ENCODE measurements at regions not wholly inside any gene's neighbourhood (a gene's known extent, or its start where the extent isn't known, plus 50 kb on each side); places are given as distances from the start of the nearest gene placed in this dataset.
"Not testable (repeated sequence)": the region's sequence is repeated elsewhere in the genome, so short reads cannot be mapped to it uniquely, and the experiment has no call there.

DNA sequence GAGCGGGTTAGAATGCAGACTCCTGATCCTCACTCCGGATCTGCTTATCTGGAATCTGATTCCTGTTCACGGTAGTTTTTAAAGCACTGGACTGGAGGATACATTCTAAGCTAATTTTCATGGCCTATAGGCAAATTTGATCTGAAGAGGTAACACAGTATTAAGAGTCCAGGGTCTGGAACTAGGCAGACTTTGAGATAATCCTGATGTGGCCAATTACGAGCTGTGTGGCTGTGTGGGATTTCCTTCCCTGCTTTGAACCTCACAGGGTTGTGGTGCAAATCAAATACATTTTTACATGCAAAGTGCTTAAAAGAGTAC is 285.2 kb downstream of the MIAT start:
- Mint-ChIP-seq H3K9me3 (no peaks in the 10 kb centered on the region), H3K27me3 (no peaks in the 10 kb centered on the region), H3K4me1 (no peaks in the 10 kb centered on the region), H3K36me3 (ENCODE audit: low read depth) (no peaks in the 10 kb centered on the region), H3K27ac (no peak overlapping the region), H3K4me3 (no peak overlapping the region)
- no peak for ATAC-seq (replicated peaks)

DNA sequence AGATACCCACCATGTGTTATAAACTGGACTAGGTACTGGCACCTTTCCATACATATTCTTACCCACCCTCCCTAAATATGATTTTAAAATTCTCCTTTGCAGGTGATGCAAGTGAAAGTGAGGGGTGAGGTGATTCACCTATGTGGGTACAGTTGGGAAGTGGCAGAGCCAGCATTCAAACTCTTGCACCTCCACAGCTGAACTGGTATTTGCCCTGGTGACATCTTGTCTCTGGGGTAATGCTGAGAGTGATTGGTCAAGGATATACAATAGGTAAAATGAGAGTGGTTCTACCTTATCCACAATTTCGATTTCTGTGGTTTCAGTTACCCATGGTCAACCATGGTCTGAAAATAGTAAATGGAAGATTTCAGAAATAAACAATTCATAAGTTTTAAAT is 288.2 kb downstream of the MIAT start:
- Mint-ChIP-seq H3K4me3 (no peak overlapping the region), H3K4me1 (no peaks in the 10 kb centered on the region), H3K27ac (no peak overlapping the region), H3K9me3 (no peaks in the 10 kb centered on the region), H3K36me3 (ENCODE audit: low read depth) (no peaks in the 10 kb centered on the region), H3K27me3 (peaks cover 2% of the 10 kb centered on the region)
- ATAC-seq (replicated peaks): no peak

DNA sequence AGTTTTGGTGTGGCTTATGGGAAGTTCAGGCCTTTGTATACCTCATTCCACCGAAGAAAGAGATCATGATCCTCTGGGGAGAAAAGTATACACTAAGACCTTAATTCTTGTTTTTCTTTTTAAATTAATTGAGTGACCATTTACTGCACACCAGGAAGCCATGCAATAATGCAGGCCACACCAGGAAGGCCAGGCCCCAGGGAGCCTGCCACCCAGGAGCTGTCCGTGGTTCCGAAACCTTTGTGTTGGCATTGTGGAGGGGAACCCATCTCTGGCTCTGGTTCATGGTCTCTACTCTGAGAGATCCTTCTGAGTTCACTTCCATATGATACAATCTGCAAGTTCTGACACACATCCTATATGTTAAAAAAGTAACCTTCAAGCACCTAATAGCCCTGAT is 291.8 kb downstream of the MIAT start:
- no peak for ATAC-seq (replicated peaks)
- Mint-ChIP-seq H3K4me1 (no peaks in the 10 kb centered on the region), H3K4me3 (no peak overlapping the region), H3K36me3 (ENCODE audit: low read depth) (no peaks in the 10 kb centered on the region), H3K27me3 (peaks cover 18% of the 10 kb centered on the region), H3K27ac (no peak overlapping the region), H3K9me3 (no peaks in the 10 kb centered on the region)

DNA sequence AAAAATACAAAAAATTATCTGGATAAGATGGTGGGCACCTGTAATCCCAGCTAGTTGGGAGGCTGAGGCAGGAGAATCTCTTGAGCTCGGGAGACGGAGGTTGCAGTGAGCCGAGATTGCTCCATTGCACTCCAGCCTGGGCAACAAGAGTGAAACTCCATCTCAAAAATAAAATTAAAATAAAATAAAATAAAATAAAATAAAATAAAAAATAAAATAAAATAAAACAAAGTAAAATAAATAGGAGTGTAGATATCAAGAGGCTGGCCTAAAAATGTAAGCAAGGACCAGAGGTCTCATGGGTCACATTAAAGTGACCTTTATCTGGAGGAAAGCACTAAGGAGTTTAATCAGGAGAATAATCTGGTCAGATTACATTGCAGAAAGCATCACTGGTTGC is 293.8 kb downstream of the MIAT start:
- not testable (repeated sequence) for H3K4me1 Mint-ChIP-seq; H3K9me3 Mint-ChIP-seq; H3K36me3 Mint-ChIP-seq (ENCODE audit: low read depth); ATAC-seq (replicated peaks); H3K4me3 Mint-ChIP-seq; H3K27ac Mint-ChIP-seq
- peaks cover 23% of the 10 kb centered on the region for H3K27me3 Mint-ChIP-seq

DNA sequence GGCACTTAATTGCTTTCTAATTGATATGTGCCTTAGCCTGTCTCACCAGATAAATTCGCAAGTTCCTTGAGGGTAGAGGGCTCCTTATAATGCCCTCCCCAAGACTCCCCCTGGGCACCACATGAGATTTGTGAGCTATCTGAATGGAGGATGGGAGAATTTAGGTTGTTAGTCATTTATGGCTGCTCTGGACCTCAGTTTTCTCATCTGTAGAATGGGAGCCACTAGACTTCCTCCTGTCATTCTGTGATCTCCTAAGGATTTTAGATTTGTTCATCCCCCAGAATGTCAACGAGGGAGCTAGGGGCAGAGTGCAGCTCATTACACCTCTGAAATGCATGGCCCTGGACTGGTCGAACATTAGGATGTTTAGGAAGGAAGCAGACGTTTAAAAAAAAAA is 294.6 kb downstream of the MIAT start:
- no peak for ATAC-seq (replicated peaks)
- no peak overlapping the region for H3K27ac Mint-ChIP-seq
- no peaks in the 10 kb centered on the region for H3K36me3 Mint-ChIP-seq (ENCODE audit: low read depth)
- H3K4me1 Mint-ChIP-seq: no peaks in the 10 kb centered on the region
- H3K27me3 Mint-ChIP-seq: peaks cover 29% of the 10 kb centered on the region
- H3K9me3 Mint-ChIP-seq: no peaks in the 10 kb centered on the region
- no peak overlapping the region for H3K4me3 Mint-ChIP-seq

DNA sequence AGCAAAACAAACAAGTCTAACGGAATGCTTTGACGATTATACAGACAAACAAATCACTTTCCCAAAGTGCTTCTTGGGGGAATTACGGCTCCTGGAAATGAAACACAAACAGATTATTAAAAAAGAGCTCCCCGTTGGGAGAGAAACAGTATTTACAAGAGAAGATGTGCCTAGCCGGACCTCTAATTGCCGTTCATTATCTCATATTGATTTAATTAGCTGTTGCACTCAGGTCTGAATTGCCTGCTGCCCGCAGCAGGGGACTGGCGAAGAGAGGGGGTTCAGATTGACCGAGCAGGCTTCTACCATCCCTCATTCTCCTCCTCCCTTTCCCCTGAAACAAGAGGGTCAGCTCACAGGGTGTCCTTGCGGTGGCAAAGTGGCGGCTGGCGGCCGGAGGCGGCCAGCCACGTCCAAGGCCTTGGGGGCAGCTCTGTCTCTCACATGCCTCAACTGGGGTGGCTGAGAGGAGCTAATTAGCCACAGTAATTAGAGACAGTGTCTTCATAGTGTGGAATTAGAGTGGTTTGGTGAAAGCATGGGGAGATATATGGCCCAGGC is 295.1 kb downstream of the MIAT start:
- H3K4me3 Mint-ChIP-seq: no peak overlapping the region
- H3K36me3 Mint-ChIP-seq (ENCODE audit: low read depth): no peaks in the 10 kb centered on the region
- H3K4me1 Mint-ChIP-seq: no peaks in the 10 kb centered on the region
- no peak for ATAC-seq (replicated peaks)
- peaks cover 31% of the 10 kb centered on the region for H3K27me3 Mint-ChIP-seq
- no peaks in the 10 kb centered on the region for H3K9me3 Mint-ChIP-seq
- H3K27ac Mint-ChIP-seq: no peak overlapping the region

DNA sequence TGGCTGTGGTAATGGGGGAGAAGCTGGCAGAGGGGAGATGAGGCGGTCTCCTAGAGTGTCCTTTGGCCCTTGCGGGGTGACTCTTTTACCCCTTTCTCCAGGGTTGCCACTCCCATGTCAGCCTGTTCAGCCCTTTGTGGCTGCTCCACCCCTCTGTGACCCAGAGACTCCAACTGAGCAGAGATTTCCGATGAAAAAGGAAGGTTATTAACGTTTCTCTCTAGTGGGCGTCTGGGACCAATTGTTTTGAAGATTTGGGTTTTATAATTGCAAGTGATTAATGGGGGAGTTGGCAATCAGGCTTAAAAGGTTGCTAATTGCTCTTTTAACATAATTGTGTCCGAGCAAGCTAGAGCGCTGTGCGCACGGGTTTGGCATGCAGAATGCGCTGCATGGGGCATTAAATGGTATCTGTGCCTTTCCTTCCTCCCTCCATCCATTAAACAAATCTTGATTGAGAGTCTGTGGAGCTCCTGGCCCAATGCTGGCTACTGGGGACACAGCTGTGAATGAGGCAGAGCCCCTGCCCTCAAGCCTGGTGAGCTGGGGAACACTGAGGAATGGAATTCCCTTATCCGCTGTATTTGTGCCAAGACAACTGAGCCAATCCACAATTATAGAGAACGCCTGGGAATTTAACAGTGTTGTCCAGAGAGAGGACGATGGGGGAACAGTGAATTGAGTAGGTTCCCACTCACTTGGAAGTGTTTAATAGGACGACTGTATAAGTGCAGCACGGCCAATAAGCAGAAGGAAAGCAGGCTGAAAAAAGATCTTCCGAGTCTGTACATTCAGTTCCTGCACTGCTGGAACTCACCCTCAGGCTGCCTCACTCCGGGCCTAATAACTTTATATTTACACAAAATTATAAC is 295.9 kb downstream of the MIAT start:
- no peaks in the 10 kb centered on the region for H3K36me3 Mint-ChIP-seq (ENCODE audit: low read depth)
- H3K4me1 Mint-ChIP-seq: no peaks in the 10 kb centered on the region
- H3K9me3 Mint-ChIP-seq: no peaks in the 10 kb centered on the region
- H3K4me3 Mint-ChIP-seq: no peak overlapping the region
- ATAC-seq (replicated peaks): no peak
- H3K27ac Mint-ChIP-seq: no peak overlapping the region
- peaks cover 31% of the 10 kb centered on the region for H3K27me3 Mint-ChIP-seq

DNA sequence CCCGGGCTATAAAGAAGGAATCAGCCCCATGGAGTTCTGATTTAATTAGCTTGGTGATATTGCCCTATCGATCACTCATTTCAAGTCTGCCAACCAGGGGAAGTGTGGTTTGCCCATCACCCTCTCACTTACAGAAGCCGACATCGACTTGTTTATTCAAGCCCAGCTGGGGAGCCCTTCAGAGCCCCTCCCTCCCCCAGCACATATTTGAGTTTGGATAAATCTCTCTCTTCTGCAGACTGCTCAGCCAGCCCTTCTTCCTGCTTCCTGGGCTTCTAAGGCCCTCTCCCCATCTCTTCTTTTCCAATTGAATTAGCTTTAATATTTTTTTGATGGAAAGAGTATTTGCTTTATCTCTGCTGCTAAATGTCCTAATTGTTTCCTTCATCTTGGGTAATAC is 299.0 kb downstream of the MIAT start:
- Mint-ChIP-seq H3K27me3 (peaks cover 38% of the 10 kb centered on the region), H3K36me3 (ENCODE audit: low read depth) (no peaks in the 10 kb centered on the region), H3K9me3 (no peaks in the 10 kb centered on the region), H3K4me1 (no peaks in the 10 kb centered on the region), H3K27ac (no peak overlapping the region), H3K4me3 (no peak overlapping the region)
- no peak for ATAC-seq (replicated peaks)

DNA sequence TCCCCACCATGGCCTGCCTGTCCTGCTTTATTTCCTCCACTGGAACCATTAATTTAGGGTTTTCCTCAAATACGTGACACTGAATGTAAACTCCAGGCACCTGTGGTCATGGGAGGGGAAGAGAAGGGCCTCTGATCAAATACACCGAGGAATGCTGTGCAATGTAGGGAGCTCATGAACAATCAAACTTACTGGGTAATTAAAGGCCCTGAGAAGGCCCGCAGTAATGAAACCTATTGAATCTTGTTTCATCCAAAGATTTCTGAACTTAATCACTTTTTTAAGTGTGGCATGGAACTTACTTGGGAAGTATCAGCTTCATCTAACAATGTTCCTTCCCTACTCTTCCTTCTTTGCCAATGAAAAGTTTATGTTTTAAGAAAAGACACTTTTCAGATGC is 299.8 kb downstream of the MIAT start:
- ATAC-seq (replicated peaks): no peak
- Mint-ChIP-seq H3K9me3 (no peaks in the 10 kb centered on the region), H3K4me3 (no peak overlapping the region), H3K4me1 (no peaks in the 10 kb centered on the region), H3K27ac (no peak overlapping the region), H3K36me3 (ENCODE audit: low read depth) (no peaks in the 10 kb centered on the region), H3K27me3 (peaks cover 33% of the 10 kb centered on the region)

DNA sequence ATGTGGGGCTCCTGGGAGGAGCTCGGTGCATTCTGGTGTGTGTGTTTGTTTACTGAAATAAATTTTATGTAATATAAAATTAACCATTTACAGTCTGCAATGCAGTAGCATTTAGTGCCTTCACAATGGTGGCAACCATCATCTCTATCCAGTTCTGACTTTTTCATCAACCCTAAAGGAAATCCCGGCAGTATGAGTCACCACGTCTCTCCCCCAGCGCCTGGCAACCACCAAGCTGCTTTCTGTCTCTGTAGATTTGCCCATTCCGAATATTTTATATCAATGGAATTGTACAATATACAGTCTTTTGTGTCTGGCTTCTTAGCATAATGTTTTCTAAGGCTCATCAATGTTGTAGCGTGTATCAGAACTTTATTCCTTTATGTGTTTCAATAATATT is 300.5 kb downstream of the MIAT start:
- H3K27ac Mint-ChIP-seq: no peak overlapping the region
- peaks cover 30% of the 10 kb centered on the region for H3K27me3 Mint-ChIP-seq
- H3K36me3 Mint-ChIP-seq (ENCODE audit: low read depth): no peaks in the 10 kb centered on the region
- ATAC-seq (replicated peaks): no peak
- H3K4me1 Mint-ChIP-seq: no peaks in the 10 kb centered on the region
- no peak overlapping the region for H3K4me3 Mint-ChIP-seq
- H3K9me3 Mint-ChIP-seq: no peaks in the 10 kb centered on the region

DNA sequence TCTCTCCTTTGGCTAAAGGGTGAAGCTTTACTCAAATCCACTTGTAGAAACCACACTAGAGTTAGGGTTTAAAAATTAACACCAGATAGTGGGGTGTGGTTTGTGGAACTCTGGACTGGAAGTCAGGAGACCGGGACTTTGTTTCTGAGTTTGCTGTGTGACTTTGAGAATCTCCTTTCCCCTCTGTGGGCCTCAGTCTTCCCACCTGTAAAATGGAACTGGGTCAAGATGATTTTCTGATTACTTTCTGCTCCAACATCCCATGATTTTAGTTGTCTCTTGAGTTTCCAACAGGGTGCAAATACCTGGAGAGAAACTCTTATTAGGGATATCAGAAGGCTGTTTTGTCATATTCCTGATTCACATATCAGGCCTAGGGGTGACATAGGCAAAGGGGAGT is 301.0 kb downstream of the MIAT start:
- no peak for ATAC-seq (replicated peaks)
- H3K36me3 Mint-ChIP-seq (ENCODE audit: low read depth): no peaks in the 10 kb centered on the region
- H3K27ac Mint-ChIP-seq: no peak overlapping the region
- H3K4me1 Mint-ChIP-seq: no peaks in the 10 kb centered on the region
- H3K27me3 Mint-ChIP-seq: peaks cover 28% of the 10 kb centered on the region
- H3K9me3 Mint-ChIP-seq: no peaks in the 10 kb centered on the region
- no peak overlapping the region for H3K4me3 Mint-ChIP-seq

DNA sequence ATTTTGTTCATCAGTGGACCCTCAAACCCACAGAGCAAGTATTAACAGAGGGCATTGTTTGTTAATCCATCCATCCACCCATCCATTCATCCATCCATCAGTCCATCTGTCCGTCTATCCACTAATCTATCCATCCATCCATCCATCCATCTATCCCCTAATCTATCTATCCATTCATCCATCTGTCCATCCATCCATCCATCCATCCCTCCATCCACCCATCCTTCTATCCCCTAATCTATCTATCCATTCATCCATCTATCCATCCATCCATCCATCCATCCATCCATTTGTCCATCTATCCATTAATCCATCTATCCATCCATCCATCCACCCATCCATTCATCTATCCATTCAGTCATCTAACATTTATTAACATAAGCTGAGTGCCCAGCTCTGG is 307.3 kb downstream of the MIAT start:
- peaks cover 7% of the 10 kb centered on the region for H3K27me3 Mint-ChIP-seq
- ATAC-seq (replicated peaks): no peak
- H3K4me1 Mint-ChIP-seq: no peaks in the 10 kb centered on the region
- H3K36me3 Mint-ChIP-seq (ENCODE audit: low read depth): no peaks in the 10 kb centered on the region
- no peak overlapping the region for H3K27ac Mint-ChIP-seq
- H3K4me3 Mint-ChIP-seq: no peak overlapping the region
- H3K9me3 Mint-ChIP-seq: peaks cover 7% of the 10 kb centered on the region

DNA sequence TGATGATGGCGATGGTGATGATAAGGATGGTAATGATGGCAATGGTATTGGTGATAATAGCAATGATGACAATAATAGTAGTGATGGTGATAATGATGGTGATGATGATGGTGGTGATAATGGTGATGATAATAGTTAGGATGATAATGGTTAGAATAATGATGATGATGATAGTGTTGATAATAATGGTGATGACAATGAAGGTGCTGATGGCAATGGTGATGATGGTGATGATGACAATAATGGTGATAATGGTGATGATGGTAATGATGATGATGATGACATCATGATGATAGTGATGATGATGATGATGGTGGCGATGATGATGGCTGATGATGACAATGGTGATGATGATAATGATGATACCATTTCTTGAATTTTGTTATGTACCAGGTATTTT is 309.9 kb downstream of the MIAT start:
- H3K9me3 Mint-ChIP-seq: peaks cover 11% of the 10 kb centered on the region
- H3K27me3 Mint-ChIP-seq: peaks cover 8% of the 10 kb centered on the region
- no peak overlapping the region for H3K27ac Mint-ChIP-seq
- no peaks in the 10 kb centered on the region for H3K4me1 Mint-ChIP-seq
- H3K36me3 Mint-ChIP-seq (ENCODE audit: low read depth): no peaks in the 10 kb centered on the region
- no peak overlapping the region for H3K4me3 Mint-ChIP-seq
- no peak for ATAC-seq (replicated peaks)

DNA sequence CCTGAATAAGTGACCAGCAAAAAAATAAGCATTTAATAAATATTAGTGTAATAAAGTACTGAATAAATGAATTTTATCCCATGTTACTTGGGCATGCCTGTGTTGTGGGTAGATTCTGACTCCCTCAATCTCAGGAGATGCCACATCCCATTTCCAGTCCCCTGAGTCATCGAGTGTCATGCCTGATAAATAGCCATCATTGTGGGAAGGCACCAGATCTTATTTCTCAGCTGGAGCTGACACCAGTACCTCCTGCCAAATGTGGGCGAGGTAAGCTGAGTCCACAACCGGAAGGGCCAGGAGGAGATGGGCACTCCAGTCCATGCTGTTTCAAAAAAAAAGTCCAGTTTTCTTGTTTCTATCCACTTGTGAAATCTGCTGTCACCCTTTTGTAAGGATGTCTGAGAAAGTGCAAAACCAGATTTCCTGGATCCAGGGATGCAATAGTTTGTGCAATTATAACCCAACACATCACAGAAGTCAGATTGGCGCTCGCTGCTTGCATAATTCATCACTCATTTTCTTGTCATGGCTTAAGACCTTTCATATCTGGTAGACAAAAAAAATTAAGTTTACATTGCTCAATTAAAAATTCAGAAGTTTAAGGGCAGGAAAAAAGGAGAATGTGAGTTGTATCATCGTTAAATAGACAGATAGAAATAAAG is 311.6 kb downstream of the MIAT start:
- Mint-ChIP-seq H3K4me3 (no peak overlapping the region), H3K4me1 (no peaks in the 10 kb centered on the region), H3K27me3 (peaks cover 8% of the 10 kb centered on the region), H3K36me3 (ENCODE audit: low read depth) (no peaks in the 10 kb centered on the region), H3K9me3 (peaks cover 11% of the 10 kb centered on the region), H3K27ac (no peak overlapping the region)
- ATAC-seq (replicated peaks): no peak

DNA sequence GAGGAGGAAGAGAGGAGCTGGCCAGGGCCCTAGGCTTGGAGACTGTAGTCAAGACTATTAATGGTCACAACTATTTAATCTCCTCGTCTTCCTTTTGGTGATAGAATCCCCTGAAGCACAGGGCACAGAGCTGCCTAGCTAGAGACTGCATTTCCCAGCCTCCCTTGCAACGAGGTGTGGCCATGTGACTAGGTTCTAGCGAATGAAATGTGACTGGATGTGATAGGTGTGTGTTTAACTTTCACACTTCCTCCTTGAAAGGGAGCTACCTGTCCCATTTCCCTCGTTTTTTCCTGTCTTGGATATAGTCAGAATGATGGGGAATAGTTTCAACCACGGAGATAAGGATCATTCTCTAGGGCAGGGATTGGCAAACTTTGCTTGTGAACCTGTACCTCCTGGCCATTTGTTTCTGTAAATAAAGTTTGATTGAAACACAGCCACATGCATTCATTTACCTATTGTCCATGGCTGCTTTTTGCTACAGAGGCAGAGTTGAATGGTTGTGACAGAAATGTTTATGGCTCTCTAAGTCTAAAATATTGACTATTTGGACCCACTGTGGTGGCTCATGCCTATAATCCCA is 313.5 kb downstream of the MIAT start:
- Mint-ChIP-seq H3K9me3 (peaks cover 5% of the 10 kb centered on the region), H3K27ac (no peak overlapping the region), H3K36me3 (ENCODE audit: low read depth) (no peaks in the 10 kb centered on the region), H3K27me3 (peaks cover 8% of the 10 kb centered on the region), H3K4me3 (no peak overlapping the region), H3K4me1 (no peaks in the 10 kb centered on the region)
- ATAC-seq (replicated peaks): no peak
